ENCODE measurements at regions not wholly inside any gene's neighbourhood (a gene's known extent, or its start where the extent isn't known, plus 50 kb on each side); places are given as distances from the start of the nearest gene placed in this dataset.
"Not testable (repeated sequence)": the region's sequence is repeated elsewhere in the genome, so short reads cannot be mapped to it uniquely, and the experiment has no call there.

DNA sequence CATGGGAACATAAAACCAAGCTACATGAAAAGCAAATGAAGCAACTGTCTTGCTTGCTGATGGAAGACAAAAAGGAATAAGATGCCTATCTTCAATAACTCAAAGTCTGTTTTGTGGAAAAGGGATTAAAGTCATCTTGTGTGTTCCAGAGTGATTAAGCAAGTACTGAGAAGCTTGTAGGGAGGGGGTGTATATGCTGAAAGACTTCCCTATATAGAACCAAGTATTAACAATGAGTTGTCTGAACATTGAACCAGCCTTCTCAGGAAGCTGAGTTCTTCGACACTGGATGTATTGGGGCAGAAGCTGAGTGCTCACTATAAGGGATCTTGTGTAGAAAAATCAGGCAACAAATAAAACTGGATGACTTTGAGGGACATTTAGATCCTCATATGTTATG is 451.8 kb downstream of the CD83 start:
- TF ChIP-seq ZNF274 (IDR thresholded peaks at IDR 0.05; ENCODE audit: low read depth, low read length), result no peak
- no peak overlapping the region for H3K4me3 ChIP-seq (ENCODE audit: low read length)

GRCh38 chr6:14569874-14570273 is 452.3 kb downstream of the CD83 start:
- H3K4me3 ChIP-seq (ENCODE audit: low read length), result not testable (repeated sequence)

GRCh38 chr6:14571001-14571400 is 453.4 kb downstream of the CD83 start:
- no peak overlapping the region for H3K4me3 ChIP-seq (ENCODE audit: low read length)
- no peak for TF ChIP-seq ZNF274 (IDR thresholded peaks at IDR 0.05; ENCODE audit: low read depth, low read length)

GRCh38 chr6:14571746-14572145 is 454.2 kb downstream of the CD83 start:
- no peak for TF ChIP-seq ZNF274 (IDR thresholded peaks at IDR 0.05; ENCODE audit: low read depth, low read length)
- no peak overlapping the region for H3K4me3 ChIP-seq (ENCODE audit: low read length)

DNA sequence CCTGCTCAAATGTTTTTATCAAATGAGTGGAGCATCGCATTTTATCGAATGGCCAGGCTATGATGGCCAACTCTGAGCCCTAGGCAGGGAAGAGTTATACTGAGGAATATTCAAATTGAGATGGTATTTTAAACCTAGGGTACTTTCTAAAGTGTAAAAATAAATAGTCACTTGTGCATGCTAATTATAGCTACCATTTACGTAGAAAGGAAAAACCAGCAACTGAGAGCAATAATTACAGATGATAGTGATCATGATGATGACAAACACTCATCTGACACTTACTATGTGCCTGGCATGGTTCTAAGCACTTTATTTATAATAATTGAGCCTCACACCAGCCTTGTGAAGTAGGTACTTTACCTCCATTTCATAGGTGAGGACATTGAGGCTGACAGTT is 455.7 kb downstream of the CD83 start:
- TF ChIP-seq ZNF274 (IDR thresholded peaks at IDR 0.05; ENCODE audit: low read depth, low read length), result no peak
- no peak overlapping the region for H3K4me3 ChIP-seq (ENCODE audit: low read length)

GRCh38 chr6:14573703-14574290 is 456.2 kb downstream of the CD83 start:
- TF ChIP-seq ZNF274 (IDR thresholded peaks at IDR 0.05; ENCODE audit: low read depth, low read length), result no peak

DNA sequence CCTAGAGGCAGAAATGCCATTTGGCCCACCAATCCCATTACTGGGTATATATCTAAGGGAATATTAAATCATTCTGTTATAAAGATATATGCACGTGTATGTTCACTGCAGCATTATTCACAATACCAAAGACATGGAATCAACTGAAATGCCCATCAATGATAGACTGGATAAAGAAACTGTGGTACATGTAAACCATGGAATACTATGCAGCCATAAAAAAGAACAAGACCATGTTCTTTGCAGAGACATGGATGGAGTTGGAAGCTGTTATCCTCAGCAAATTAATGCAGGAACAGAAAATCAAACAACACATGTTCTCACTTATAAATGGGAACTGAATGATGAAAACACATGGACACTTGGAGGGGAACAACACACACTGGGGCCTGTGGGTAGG is 458.4 kb downstream of the CD83 start:
- no peak overlapping the region for H3K4me3 ChIP-seq (ENCODE audit: low read length)
- no peak for TF ChIP-seq ZNF274 (IDR thresholded peaks at IDR 0.05; ENCODE audit: low read depth, low read length)

More at GRCh38 chr6:14573703-14574290, 456.2 kb downstream of the CD83 start:
- no peak overlapping the region for H3K4me3 ChIP-seq (ENCODE audit: low read length)

DNA sequence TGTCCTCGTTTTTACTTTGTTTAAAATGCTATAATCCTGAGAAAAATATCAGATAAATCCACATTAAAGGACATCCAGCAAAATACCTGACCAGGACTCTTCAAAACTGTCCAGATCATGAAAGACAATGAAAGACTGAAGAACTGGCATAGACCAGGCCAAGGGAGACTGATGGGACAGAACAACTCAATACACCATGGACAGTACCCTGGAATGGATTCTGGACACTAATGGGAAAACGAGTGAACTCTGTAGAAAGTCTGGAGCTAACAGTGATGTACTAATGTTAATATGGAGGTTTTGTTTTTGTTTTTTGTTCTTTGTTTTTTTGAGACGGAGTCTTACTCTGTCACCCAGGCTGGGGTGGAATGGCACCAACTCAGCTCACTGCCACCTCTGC is 461.4 kb downstream of the CD83 start:
- no peak overlapping the region for H3K4me3 ChIP-seq (ENCODE audit: low read length)
- no peak for TF ChIP-seq ZNF274 (IDR thresholded peaks at IDR 0.05; ENCODE audit: low read depth, low read length)

DNA sequence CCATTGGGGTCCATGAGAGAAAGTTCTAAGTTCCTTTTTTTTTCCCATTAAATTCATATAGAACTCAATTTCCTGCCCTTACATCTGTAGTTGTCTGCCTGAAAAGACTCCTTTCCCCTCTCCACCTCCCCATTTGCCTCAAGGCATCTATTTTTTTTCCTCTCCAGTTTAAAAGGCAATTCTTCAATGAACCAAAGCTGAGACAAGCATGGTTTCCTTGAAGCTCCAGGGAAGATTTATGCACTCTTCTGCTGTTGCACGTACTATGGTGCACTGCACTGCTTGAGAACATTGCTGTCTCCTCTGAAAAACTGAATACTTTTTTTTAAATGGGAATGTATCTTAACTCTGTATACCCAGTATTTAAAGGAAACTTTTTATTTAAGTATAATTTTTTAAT is 465.2 kb downstream of the CD83 start:
- TF ChIP-seq ZNF274 (IDR thresholded peaks at IDR 0.05; ENCODE audit: low read depth, low read length), result no peak
- no peak overlapping the region for H3K4me3 ChIP-seq (ENCODE audit: low read length)

- TF ChIP-seq ZNF274 (IDR thresholded peaks at IDR 0.05; ENCODE audit: low read depth, low read length), result no peak
- H3K4me3 ChIP-seq (ENCODE audit: low read length), result no peak overlapping the region
Measured at GRCh38 chr6:14583826-14584225, 466.3 kb downstream of the CD83 start.

DNA sequence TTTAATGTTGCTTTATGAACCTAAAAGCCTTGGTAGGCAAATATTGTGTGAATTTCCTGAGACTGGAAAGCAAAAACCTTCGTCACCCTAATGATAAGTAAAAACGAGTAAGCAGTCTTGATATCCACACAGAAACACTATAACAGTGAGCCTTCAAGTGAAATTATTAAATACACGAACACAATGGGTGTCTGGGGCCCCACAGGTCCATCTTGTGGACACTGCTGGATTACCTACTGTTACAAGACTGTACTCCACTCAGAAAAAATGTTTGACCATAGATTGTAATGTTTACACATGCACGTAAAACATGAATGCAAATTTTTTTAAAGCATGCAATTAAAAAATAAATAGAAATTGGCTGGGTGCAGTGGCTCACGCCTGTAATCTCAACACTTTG is 466.9 kb downstream of the CD83 start:
- TF ChIP-seq ZNF274 (IDR thresholded peaks at IDR 0.05; ENCODE audit: low read depth, low read length), result no peak
- H3K4me3 ChIP-seq (ENCODE audit: low read length), result no peak overlapping the region

GRCh38 chr6:14585689-14586088 is 468.1 kb downstream of the CD83 start:
- TF ChIP-seq ZNF274 (IDR thresholded peaks at IDR 0.05; ENCODE audit: low read depth, low read length), result no peak
- H3K4me3 ChIP-seq (ENCODE audit: low read length), result no peak overlapping the region

GRCh38 chr6:14589175-14589574 is 471.6 kb downstream of the CD83 start:
- H3K4me3 ChIP-seq (ENCODE audit: low read length), result no peak overlapping the region
- no peak for TF ChIP-seq ZNF274 (IDR thresholded peaks at IDR 0.05; ENCODE audit: low read depth, low read length)

DNA sequence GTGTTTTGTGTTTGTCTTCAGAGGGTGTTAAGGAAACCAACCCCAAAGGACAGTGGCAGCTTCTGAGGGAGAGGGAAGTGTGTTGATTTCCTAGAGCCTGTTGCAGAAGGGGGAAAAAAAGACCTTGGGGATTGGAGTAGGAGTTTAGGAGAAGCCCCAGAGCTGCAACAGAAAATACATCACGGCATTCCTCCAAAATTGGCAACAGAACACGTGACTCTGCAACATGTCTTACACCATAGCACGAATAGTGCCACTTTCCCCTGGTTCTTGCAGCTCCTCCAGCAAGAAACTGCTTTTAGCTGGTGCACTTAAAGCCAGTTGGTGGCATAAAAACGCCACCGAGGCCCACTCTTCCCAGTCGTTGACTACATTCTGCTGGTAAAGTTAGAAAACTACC is 473.0 kb downstream of the CD83 start:
- no peak overlapping the region for H3K4me3 ChIP-seq (ENCODE audit: low read length)
- TF ChIP-seq ZNF274 (IDR thresholded peaks at IDR 0.05; ENCODE audit: low read depth, low read length), result no peak

DNA sequence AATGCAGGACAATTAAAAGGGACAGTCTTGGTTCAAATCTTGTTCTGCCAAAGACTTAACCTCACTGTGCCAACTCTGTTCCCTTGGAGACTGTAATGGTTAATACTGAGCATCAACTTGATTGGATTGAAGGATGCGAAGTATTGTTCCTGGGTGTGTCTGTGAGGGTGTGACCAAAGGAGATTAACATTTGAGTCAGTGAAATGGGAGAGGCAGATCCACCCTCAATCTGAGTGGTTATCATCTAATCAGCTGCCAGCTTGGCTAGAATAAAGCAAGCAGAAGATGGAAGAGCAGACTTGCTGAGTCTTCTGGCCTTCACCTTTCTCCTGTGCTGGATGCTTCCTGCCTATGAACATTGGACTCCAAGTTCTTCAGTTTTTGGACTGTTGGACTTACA is 474.4 kb downstream of the CD83 start:
- H3K4me3 ChIP-seq (ENCODE audit: low read length), result no peak overlapping the region
- no peak for TF ChIP-seq ZNF274 (IDR thresholded peaks at IDR 0.05; ENCODE audit: low read depth, low read length)

GRCh38 chr6:14593286-14593685 is 475.7 kb downstream of the CD83 start:
- no peak for TF ChIP-seq ZNF274 (IDR thresholded peaks at IDR 0.05; ENCODE audit: low read depth, low read length)
- H3K4me3 ChIP-seq (ENCODE audit: low read length), result no peak overlapping the region

Measured in GM08714 (cell line).